ENCODE measurements at regions not wholly inside any gene's neighbourhood (a gene's known extent, or its start where the extent isn't known, plus 50 kb on each side); places are given as distances from the start of the nearest gene placed in this dataset.

DNA sequence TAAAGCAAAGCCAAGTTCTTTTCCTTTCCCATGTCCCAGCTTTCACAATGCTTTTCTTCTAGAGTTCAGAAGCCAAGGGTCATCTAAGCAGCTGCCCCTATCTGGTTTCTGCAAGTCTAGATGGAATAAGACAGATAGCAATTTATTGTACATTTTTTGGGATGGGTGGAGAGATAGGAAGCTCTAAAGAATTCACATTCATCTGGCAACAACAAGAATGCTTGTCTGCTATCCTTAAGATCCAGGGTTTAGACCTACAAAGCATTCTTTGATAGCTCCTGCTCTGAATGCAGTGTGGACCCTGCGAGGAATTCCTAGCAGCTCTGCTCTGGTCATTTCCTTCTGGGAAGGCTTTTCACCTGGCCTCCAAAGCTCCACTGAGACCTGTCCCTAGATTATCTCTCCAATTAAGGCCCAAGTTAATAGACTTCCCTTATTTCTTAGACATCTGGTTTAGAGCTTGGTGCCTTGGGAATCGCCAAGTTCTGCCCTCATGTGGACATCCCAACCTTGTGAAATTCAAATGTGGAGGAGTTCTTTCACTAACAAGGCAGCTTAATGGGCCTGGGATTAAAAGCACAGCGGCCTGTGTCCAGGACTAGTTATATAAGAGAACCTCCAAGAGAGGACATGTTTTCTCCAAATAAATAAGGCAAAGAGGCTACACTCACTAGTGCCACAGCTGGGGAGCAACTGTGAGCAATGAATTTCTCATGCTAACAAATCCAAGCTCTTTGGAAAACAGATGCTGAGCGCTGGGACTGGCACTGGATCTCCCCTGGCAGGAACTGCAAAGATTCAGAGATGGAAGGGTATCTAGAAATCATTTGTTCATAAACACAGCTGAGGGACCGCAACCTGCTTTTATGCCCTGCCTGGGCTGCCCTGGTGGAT, 384.5 kb upstream of the DDHD1 start:
- DNase-seq = no peak

DNA sequence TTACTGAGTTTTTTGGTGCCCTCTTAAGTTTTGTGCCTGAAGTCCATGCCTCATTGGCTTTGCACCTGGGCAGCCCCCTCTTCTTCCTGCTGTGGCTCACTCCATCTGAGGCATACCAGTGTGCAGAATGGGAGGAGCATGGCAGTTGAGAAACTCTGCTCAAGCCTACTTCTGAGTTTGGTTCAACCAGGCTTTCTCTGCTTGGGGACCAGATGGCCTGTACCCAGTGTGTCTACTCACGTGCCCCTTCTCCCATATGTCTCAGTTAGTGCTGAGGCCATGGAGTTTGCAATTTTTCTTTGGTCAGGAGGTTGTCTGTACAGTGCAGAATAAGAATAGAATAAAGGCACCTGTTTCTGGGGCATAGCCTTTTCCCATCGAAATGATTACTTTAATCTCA, 383.3 kb upstream of the DDHD1 start:
- DNase-seq = no peak

DNA sequence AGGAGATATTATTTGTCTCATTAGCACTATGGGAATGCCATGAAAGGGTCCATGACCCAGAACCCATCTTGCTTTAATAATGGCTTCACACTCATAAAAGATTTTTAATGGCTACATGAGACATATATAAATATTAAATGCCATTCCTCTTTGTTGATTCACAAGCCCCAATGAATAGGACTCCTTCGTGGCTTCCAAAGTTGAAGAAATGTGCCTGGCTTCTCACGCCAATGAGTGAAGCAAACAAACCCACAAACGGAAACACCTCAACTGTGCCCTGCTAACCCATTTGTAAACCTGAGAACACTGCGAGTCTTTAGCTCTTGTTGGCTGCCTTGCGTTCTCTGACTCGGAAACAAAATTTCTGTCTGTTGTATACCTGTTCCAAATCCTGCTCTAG, 381.7 kb upstream of the DDHD1 start:
- no peak for DNase-seq

DNA sequence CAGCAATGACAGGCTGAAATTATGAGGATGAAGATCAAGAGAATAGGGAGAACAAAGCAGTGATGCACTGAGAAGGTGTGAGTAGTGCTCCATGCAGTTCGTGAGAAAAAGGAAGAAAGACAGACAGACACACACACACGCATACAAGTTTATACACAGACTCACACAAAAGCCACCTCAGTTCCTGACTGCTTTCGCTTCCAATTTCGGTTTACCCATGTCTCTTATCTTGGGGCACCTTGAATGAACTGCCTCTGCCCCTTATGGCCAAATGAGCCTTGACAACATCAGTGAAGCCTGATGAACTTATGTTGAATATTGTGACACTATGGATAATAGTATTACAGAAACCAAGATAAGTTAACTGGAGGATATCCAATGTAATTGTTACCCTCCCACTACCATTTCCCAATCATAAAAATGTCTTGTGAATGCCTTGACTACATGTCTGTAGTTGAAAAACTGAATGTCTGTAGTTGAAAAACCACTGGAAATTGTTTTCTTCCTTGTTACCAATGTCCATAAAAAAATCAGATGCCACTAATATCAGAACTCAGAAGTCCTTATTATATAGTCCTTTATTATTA, 380.4 kb upstream of the DDHD1 start:
- DNase-seq = no peak

DNA sequence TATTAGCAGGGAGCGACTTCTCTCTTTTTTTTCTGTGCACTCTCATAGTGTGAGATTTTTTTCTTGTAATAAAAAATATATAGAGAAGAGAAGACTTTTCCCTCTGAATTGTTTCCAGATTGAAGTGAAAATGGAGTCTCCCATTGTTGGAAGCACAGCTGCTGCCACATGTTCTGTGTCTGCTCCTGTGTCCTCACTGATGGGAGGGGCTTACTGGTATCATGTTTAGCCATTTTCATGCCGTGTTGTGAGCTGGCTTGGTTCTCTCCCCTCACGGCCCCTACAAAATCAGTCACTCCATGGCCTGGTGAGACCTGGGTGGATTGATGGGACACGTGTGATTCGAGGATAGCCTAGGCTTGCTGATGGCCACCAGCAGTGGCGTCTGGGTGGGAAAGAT, 379.7 kb upstream of the DDHD1 start:
- DNase-seq = no peak

DNA sequence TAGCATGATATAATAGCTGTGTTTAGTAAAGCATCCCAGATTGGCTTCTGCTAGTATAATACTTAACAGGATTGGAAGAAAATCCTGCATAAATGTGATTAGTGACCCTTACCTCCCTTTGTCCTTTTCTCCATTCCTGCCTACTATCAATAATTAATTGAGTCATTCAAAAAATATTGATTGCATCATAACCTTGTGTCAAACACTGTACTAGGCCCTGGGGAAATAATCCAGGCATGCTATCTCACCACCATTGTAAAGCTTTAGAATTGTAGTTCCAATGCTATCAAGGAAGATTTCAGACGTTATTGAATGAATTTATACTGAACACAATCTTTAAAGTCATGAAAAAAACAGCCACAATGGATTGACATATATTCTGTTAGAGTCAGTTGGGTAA, 378.6 kb upstream of the DDHD1 start:
- DNase-seq = no peak

DNA sequence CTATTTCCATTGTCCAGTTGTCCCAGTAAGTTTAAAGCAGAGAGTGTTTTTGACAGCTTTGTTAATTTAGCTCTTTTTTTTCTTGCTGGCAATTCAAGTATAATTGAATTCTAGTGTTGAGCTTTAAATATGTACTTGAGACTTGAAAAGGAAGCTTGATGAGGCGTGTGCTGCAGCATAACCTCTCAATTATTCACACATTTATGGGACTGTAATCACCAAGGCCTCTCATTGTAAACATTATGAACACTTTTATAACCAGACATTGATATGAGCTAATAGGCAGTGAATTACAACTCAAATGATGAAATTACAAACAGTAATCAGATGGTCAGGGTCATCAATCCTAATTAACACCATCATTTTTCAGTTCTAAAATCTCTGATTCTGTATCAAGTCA, 378.0 kb upstream of the DDHD1 start:
- DNase-seq = no peak

DNA sequence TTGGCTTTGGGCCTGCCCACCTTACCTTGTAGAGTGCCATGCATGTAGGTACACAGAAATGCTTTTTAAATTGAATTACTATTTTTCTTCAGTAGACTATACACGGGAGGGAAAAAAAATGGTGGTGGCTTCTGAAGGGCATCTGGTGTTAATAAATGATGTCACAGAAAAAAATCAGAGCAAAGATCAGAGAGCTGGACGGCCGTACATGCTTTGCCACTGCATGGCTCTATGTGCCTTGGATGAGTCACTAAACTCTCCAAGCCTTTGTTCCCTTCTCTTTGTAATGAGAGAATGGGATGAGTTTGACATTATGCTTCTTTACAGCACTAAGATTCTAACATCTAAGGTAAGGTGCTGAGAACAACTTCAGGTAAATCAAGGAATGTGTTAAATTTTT, 376.4 kb upstream of the DDHD1 start:
- no peak for DNase-seq

DNA sequence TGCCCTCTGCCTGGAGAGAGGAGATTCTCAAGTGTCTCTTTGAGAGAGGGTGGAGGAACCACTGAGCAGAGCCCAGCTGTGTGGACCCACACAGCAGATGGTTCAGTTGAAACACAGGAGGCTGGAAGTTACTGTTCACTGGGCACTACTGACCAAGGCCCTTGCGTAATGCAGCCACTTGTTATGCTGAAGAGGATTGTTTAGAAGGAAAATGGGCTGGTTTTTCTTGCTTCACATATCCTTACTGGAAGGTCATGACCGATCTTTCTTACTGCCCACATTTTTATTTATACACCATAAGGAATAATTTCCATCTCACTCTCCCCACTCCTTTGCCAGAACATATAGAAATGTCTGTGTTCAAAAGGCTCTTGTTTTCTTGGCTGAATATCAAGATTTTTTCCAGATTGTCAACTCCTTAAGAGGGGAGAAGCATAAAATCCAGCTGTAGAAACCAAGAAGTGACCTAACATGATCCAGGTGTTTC, 375.1 kb upstream of the DDHD1 start:
- DNase-seq = no peak

DNA sequence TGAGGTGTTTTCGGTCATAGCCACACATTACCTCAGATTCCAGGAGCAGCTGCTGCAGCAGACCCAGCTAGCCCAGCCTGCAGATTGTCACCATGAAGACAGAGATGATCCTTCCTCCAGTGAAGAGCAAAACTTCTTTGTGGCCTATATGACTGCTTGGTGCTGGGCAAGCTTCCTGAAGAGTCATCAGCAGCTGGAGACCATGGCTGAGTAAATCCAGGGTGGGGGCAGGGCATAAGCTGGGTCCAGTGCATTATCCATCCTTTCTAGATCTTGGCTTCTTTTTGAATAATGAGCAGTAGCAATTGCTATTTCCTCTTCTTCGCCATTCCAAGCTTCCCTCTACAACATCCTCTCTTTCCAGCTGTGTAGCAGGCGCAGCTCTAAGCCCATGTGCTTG, 373.1 kb upstream of the DDHD1 start:
- DNase-seq = no peak

DNA sequence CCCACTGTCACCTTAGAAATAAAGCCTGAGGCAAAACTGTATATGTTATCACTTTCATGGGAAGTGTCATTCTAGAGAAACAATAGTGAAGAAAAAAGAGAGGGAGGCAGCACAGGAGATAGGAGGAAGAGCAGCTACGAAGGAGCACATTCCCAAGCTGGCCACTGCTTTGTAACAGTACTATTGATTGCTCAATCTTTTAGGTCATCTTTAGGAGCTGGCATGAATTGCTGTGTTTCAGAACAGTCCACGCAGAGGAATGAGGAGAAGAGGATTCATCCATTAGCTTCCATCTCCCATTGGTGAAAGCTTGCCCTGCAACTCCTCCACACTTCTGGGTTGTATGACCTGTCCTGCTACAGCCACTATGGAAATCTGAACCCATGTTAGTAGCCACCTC, 372.5 kb upstream of the DDHD1 start:
- DNase-seq = no peak

DNA sequence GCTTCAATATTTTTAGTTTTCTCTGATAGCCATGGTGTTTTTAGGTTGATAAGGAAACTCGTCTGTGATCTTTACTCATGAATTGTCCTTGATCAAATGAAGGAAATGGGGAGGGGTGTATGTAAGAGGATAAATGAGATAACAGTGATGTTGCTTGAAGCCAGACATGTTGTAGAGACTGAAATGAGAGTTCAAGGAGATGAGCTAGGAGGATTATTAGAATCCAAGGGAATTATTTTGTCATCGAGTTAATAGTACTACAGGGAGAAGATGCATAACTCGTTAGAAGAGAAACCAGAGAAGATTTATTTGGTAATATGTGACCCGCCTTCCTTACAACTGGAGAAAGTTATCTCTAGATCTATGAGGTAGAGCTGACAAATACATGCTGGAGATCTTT, 371.3 kb upstream of the DDHD1 start:
- no peak for DNase-seq

DNA sequence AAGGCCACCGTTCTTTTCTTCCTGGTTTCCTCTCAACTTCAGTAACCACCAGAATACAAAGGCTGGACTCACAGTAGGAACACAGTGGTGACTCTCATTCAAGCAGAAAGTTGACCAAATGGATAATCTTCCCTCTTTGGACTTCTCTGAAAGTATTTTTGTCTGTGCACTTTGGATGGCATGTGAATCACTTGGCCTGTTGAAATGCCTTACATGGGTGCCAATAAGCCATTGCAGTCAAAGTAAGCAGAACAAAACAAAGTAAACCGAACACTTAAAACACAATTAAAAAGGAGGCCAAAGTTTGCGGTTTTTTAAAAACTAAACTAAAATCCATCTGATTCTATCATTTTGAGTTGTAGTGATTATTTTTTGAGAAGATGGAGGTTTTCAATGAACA, 370.1 kb upstream of the DDHD1 start:
- no peak for DNase-seq

DNA sequence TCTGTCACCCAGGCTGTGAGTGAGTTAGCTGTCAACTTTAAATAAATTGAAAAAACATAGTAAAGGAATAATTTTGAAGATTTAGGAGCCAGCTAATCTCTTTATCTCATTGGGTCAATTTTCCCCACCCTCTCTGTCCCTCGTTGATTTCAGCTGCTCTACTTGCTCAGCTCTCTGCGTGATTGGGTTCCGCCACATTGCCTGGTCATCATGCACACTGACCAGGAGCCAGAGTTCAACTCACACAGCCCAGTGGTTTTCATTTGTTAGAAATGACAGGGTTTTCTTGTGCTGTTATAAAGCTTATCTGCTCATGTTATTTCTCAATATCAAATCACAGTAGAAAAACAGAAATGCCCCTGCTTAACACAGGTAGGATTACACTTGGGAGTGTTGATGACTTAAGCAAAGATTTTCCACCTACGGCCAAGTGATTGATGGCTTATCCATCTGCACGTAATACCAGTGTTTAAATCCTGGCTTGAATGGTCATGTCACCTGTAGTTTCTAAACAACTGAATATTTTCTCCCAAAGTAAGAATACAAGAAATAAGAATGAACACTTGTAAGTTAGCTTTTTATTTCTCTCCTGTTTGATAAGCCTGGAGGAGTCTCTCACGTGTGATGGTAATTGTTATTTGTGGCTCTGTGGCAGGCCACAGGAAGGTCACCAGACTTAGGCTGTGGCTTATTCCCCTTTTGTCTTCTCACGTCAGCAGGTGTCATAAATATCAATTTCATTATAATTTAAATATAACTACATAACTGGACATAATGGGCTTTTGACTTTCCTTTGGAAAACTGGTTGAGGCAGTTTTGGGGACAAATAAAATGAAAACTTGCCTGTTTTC, 367.2 kb upstream of the DDHD1 start:
- no peak for DNase-seq

DNA sequence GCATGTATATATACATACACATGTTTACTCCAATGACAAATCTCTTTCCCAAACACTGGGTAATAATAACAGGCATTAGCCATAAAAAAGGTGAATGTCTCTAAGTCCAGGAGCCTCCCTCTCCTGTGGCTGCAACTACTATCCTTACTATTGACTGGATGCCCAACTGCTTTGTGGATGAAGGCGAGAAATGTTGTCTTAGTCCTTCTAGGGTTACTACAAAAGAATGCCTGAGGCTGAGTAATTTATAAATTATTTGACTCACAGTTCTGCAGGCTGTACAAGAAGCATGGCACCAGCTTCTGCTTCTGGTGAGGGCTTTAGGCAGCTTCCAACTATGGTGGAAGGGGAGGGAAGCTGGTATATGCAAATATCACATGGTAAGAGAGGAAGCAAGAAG, 366.0 kb upstream of the DDHD1 start:
- DNase-seq = no peak

DNA sequence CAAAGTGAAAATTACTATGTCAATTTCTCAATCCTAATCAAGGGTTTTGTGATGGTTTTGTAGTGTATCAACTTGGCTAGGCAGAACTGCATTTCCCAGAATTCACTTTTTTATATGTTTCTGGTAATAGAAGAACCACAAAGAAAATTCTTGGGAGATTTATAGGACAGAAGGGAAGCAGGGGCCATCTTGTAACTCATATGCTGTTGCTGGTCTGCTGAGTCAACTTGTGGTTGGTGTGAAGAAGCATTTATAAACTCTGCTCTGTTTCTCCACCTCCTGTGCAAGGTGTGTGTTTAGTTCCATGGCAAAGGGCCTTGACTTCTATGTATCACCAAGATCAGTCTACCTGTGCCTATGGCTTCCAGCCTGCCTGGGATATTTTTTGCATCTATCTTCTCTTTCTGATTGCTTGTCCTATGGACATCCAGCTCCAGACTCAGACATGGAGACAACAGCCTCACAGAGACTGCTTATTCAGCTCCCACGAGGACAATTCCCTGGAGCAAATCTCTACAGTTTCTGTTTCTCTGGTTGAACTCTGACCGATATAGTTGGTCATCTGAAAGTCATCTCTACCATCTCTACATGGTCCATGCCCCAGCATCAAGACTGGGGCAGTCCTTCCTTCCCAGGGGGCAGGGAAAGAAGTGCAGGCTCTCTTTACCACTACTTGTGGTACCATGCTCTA, 364.3 kb upstream of the DDHD1 start:
- no peak for DNase-seq

DNA sequence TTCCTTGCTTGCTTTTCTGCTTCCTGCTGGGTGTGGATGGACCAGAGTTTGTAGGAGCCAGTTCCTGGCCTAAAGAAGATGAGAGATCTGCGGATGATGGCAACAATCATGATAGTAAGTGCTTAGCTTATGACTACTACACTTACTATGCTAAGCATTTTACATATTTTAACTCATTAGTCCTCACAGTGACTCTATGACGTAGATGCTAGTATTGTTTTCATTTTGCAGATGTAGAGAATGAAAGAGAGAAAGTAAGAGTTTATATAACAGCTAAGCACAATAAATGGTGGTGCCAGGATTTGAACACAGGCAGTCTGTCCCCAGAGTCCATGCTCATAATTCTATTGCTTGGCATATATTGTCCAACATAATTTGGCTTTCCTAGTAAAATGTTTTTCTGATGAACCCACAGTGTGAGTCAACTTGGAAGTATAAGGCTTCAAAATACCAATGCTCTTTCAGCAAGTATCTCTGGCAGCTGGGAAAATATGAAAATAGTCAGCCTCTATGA, 363.2 kb upstream of the DDHD1 start:
- no peak for DNase-seq

DNA sequence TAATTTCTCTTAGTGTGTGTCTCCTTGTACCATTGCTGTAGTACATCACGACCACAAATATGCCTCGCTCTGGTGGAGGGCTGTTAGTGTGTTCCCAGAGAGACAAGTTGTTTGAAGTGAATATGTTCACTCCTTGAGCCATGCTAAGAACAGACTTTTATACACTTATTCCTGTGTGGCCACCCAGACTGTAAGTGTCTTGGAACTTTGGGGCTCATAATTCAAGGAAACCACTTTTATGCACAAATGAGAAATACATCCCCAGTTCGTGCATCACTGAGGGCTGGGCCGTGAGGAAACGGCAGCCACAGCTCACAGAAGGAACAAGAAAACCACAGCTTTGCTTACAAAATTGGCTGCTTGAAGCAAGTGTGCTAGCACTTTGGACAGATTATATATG, 362.2 kb upstream of the DDHD1 start:
- DNase-seq = no peak

DNA sequence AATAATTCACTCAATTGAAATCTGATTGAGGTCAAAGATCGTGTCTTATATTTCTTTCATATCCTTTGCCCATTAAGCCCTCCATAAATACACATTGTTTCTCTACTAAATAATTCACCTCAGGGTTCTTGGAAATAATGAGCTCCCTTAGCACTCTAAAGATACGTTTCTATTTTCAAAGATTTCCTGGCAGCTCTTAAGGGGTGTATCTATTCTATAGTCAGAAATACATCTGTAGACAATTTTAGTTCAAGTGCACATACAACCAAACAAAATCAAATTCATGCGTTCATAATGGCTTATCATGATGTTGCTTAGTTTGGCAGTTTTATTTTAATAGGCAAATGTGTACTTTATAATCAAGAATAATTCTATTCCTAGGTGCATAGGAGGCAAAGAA, 361.1 kb upstream of the DDHD1 start:
- no peak for DNase-seq

DNA sequence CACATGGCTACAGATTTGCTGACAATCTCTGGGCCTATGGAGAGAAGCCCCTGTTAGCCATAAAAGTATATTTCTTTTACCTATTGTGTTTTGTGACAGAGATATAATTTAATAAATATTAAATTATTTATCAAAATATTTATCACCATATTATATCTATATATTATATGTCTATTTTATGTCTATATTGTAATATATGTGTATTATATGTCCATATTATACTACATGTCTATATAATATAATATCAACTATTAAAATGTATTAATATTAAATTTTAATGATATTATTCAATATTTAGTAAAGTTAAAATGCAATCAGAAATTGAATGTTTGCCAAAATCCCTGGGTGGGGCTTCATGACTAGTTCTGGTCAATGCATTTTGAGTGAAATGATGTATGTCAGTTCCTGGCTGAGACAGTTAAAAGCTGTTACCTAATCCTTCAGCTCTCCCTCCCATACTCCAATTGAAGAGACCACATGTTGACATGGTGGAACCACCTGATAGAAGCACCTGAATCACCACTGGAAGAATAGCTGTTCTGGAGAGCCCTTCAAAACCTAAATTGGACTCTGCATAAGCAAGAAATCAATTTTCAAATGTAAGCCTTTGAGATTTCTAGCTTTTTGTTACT, 357.3 kb upstream of the DDHD1 start:
- DNase-seq = no peak

DNA sequence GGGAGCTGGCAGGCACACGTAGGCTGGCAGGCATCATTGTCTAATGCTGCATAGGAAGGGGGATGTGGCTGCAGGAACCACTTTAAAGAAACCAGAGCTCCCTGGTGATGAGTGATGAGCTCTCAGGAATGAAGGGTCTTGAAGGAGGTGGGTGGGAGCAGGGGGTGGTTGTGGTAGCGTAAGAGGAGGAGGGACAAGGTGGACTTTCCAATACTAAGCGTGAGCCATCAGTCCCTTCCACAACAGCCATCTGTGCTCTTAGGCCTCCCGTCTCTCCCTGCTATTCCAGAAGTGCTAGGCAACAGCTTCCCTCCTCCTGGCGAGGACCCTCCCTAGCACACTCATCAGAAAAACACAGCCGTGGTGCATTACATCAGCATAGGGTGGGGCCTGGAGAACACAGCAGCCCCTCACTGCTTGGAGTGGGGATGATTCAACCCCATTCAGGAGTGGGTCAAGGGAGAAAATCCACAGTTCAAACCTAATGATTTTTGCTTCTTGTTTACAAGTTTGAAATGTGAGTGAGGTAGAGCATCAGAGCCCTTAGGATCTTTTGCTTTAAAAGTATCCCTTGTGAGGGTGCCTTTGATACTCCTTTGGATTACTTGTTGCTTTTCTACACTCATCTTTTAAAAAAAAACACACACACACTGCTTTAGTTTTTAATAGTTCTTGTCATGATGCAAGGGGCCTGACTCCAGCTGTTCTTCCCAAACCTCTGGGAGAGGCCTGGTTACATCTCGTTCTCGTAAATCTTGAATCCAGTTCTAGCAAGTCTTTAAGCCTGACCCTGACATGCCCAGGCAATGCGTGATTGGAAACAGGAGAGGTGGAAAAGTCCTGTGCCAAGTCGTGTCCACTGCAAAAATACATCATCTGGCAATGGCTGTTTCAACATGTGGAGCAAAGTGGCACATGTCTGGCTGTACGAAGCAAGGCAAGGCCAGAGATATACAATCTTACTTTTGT, 356.4 kb upstream of the DDHD1 start:
- no peak for DNase-seq
